Astrocyte (in vitro differentiated cells and primary cell): ENCODE measurements at regions not wholly inside any gene's neighbourhood (a gene's known extent, or its start where the extent isn't known, plus 50 kb on each side); places are given as distances from the start of the nearest gene placed in this dataset.

ENCODE experiments used
- CTCF ChIP-seq: IDR thresholded peaks from 2 replicates; pipeline ENCODE4 v1.5.1; 2011; ENCODE audit warnings: low read depth, mild to moderate bottlenecking, inconsistent platforms, low read length, moderate library complexity; ENCODE audit not compliant: insufficient read depth
- EZH2 ChIP-seq: IDR thresholded peaks from 2 replicates; pipeline ENCODE4 v1.6.1; 2012; ENCODE audit warnings: mild to moderate bottlenecking, low read length, inconsistent platforms; ENCODE audit not compliant: insufficient read depth

DNA sequence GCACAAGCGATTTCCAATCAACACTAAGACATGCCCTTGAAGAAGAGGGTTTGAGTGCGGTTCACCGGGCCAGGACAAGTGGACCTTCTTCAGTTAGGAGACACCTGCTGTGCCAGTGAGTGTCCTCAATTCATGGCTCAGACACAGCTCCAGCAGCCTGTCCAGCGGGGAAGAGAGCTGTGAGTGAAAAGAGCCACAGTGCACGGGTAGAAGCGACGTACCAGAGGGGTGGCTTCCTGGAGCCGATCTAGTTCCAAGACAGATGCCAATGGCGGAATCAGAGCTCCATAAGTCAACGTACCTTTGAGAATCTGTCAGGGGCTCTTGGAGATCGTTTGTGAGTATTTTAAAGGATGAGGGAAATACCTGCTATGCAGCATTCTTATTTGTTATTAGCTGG, 119.9 kb upstream of the SALL3 start:
- TF ChIP-seq CTCF (no peak), EZH2 (no peak)
